ENCODE measurements at regions not wholly inside any gene's neighbourhood (a gene's known extent, or its start where the extent isn't known, plus 50 kb on each side); places are given as distances from the start of the nearest gene placed in this dataset.
A peak's percentile ranks its signal among the peaks of the same experiment; 100 is the strongest.

- peak; percentile 52 for DNase-seq (ENCODE audit: low spot score)
These were observed 154.7 kb upstream of the HS6ST1 start for GRCh38 chr2:128473175-128474035.

- no peak for DNase-seq (ENCODE audit: low spot score)
These were observed 155.6 kb upstream of the HS6ST1 start for GRCh38 chr2:128474036-128474955.

DNA sequence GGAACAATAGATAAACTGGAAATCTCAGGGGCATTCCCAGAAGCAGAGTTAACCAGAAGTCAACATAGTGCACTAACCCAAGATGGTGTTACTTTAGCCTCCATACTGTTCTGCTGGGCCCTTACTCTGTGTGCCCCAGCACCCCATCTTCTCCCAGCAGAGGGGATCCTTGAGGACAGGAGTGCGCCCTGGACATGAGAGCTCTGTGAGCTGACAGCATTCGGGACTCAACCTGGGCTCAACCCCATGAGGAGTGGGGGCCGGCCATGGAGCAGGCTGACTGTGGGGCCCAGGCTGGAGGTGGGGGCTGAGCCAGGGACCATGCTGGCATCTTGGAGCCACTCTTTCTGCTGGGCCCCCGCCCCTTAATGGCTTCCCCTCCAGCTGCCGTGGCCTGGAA lies 156.3 kb upstream of the HS6ST1 start:
- DNase-seq (ENCODE audit: low spot score) = no peak

GRCh38 chr2:128475427-128476211 lies 157.0 kb upstream of the HS6ST1 start:
- DNase-seq (ENCODE audit: low spot score) = no peak

GRCh38 chr2:128477026-128477820 lies 158.6 kb upstream of the HS6ST1 start:
- no peak for DNase-seq (ENCODE audit: low spot score)

- DNase-seq (ENCODE audit: low spot score) = no peak
These were observed 159.2 kb upstream of the HS6ST1 start for GRCh38 chr2:128477891-128478290.

DNA sequence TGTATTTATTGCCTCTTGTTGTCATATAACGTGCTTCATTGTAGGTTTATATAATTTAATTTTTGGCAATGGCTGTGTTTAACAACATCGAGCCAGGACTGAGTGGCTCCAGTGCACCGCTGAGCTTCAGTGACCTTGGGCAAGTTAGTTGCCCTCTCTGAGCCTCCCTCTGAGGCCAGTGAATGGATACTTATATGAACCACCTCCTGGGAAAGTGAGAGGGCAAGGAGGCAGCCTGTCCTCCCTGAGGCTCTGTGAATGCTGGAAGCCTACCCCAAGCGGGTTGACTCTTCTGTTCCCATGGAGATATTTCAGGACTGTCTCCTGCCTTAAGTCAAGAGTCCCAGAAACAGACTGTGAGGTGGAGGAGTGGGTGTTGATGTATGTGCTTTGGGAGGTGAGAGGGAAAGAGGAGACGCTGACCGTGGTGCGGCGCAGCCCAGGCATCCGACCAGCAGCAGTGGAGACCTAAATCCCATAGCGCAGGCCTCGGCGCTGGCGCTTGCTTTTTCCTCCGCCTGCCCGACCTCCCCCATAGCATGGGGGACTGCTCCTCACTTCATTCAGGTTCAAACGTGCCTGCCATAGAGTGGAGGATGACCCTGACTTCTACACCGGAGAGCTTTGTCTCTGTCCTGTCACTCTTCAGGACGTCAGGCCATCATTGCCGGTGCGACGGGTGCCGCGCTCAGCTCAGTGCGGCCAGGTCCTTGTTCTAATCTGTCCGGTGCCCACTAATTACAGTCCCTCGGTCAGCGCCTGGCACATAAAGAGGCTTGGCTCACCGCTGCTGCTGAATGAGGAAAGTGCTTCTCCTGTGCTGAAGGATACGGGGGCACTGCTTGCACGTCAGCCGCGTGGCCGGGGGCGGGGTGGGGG lies 167.3 kb upstream of the HS6ST1 start:
- DNase-seq (ENCODE audit: low spot score) = no peak

- no peak for DNase-seq (ENCODE audit: low spot score)
These were observed 168.1 kb upstream of the HS6ST1 start for GRCh38 chr2:128486640-128487375.

GRCh38 chr2:128487650-128488387 lies 169.2 kb upstream of the HS6ST1 start:
- no peak for DNase-seq (ENCODE audit: low spot score)

GRCh38 chr2:128488434-128488833 lies 169.8 kb upstream of the HS6ST1 start:
- no peak for DNase-seq (ENCODE audit: low spot score)

DNA sequence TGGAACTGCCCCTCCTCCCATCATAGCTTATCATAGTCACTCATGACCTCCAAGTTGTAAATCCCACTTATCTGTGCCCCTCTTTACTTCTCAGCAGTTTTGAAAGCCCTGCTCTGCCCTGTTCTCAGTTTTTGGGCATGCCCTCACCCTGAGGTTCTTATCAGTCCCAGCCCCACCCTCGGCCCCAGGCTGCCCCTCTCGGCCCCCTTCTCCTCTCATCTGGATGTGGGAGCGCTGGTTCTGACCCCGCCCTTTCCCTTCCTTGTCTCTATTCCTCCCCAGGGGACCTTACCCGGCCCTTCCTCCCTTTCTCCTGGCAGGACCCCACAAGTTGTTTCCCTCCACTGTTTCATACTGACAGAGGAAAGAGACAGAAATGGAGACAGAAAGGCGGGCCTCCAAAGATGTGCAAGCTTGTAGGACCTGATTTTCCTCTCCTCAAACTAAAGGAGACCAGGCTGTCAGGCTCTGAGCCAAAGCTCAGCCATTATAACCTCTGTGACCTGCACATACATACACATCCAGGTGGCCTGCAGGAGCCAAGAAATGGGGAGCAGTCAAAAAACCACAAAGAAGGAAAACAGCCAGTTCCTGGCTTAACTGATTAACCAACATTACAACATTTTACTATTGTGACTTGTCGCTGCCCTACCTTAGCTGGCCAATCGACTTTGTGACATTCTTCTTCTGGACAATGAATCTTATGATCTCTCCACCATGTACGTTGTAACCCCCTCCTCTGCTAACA lies 171.0 kb upstream of the HS6ST1 start:
- no peak for DNase-seq (ENCODE audit: low spot score)

DNA sequence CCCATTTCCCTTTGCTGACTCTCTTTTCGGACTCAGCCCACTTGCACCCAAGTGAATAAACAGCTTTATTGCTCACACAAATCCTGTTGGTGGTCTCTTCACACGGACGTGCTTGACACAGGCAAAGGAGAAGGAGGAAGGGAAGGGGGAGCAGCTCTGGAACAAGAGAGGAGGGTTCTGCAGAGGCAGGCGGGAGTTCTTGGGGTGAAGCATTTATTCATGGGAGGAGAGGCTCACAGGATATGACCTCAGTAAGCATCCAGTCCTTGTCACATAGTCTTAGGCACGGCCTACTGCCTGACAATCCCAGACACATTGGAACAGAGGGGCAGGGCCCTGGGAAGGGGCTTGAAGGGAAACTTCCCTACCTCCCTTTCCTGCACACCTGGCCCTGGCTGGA lies 171.7 kb upstream of the HS6ST1 start:
- no peak for DNase-seq (ENCODE audit: low spot score)

GRCh38 chr2:128490881-128491691 lies 172.4 kb upstream of the HS6ST1 start:
- DNase-seq (ENCODE audit: low spot score) = no peak

GRCh38 chr2:128491692-128492244 lies 173.1 kb upstream of the HS6ST1 start:
- DNase-seq (ENCODE audit: low spot score) = no peak

GRCh38 chr2:128492966-128493811 lies 174.5 kb upstream of the HS6ST1 start:
- DNase-seq (ENCODE audit: low spot score) = no peak

- no peak for DNase-seq (ENCODE audit: low spot score)
These were observed 175.2 kb upstream of the HS6ST1 start for GRCh38 chr2:128493880-128494279.
